Limb (tissue), 2 donors: ENCODE measurements at regions not wholly inside any gene's neighbourhood (a gene's known extent, or its start where the extent isn't known, plus 50 kb on each side); places are given as distances from the start of the nearest gene placed in this dataset.
"Not testable (repeated sequence)": the region's sequence is repeated elsewhere in the genome, so short reads cannot be mapped to it uniquely, and the experiment has no call there.

Source experiments
- DNase-seq, 2 donors: peaks; one replicate each; pipeline ENCODE4 v3.0.0-alpha.2; 2016; ENCODE audit errors: extremely low spot score in 2 of 2

GRCh38 chr17:65307961-65308316, 170.8 kb downstream of the RGS9 start:
- DNase-seq, result no peak

- no peak for DNase-seq
These were observed 170.2 kb downstream of the RGS9 start for GRCh38 chr17:65307081-65307960.

- no peak for DNase-seq
These were observed 168.6 kb downstream of the RGS9 start for GRCh38 chr17:65305778-65306177.

GRCh38 chr17:65305116-65305515, 167.9 kb downstream of the RGS9 start:
- no peak for DNase-seq

- DNase-seq, result not testable (repeated sequence)
These were observed 164.7 kb downstream of the RGS9 start for GRCh38 chr17:65301882-65302281.

GRCh38 chr17:65301184-65301583, 164.0 kb downstream of the RGS9 start:
- no peak for DNase-seq

GRCh38 chr17:65297916-65298315, 160.7 kb downstream of the RGS9 start:
- DNase-seq, result no peak

- DNase-seq, result no peak
These were observed 160.2 kb downstream of the RGS9 start for GRCh38 chr17:65297384-65297783.

- DNase-seq, result peak; percentile 70 to 74
These were observed 157.1 kb downstream of the RGS9 start for GRCh38 chr17:65294181-65294719.

GRCh38 chr17:65293584-65294180, 156.5 kb downstream of the RGS9 start:
- no peak for DNase-seq

GRCh38 chr17:65292430-65292829, 155.3 kb downstream of the RGS9 start:
- no peak for DNase-seq

GRCh38 chr17:65291301-65291700, 154.1 kb downstream of the RGS9 start:
- not testable (repeated sequence) for DNase-seq

GRCh38 chr17:65290616-65291015, 153.4 kb downstream of the RGS9 start:
- no peak for DNase-seq

GRCh38 chr17:65290056-65290455, 152.9 kb downstream of the RGS9 start:
- DNase-seq, result no peak

- no peak for DNase-seq
These were observed 149.9 kb downstream of the RGS9 start for GRCh38 chr17:65287040-65287439.

GRCh38 chr17:65283704-65284103, 146.5 kb downstream of the RGS9 start:
- no peak for DNase-seq

- no peak for DNase-seq
These were observed 142.3 kb downstream of the RGS9 start for GRCh38 chr17:65279456-65279855.

GRCh38 chr17:65278820-65279184, 141.6 kb downstream of the RGS9 start:
- no peak for DNase-seq

GRCh38 chr17:65278050-65278819, 141.1 kb downstream of the RGS9 start:
- DNase-seq, result peak; percentile 10 to 61

GRCh38 chr17:65277576-65277975, 140.4 kb downstream of the RGS9 start:
- DNase-seq, result no peak
